PC-9 (cell line): ENCODE measurements at regions not wholly inside any gene's neighbourhood (a gene's known extent, or its start where the extent isn't known, plus 50 kb on each side); places are given as distances from the start of the nearest gene placed in this dataset.

Experiments used
- CTCF ChIP-seq: fragments of 200-600 bp; sonication (generic); conservative IDR thresholded peaks from 2 replicates; pipeline ENCODE4 v1.6.1; 2017; ENCODE audit warnings: mixed run types, antibody characterized with exemption, mild to moderate bottlenecking, moderate library complexity
- EZH2 ChIP-seq: fragments of 200-600 bp; sonication (generic); IDR thresholded peaks from 2 replicates; pipeline ENCODE4 v1.8.0; 2017; ENCODE audit warnings: antibody characterized with exemption, low read depth

DNA sequence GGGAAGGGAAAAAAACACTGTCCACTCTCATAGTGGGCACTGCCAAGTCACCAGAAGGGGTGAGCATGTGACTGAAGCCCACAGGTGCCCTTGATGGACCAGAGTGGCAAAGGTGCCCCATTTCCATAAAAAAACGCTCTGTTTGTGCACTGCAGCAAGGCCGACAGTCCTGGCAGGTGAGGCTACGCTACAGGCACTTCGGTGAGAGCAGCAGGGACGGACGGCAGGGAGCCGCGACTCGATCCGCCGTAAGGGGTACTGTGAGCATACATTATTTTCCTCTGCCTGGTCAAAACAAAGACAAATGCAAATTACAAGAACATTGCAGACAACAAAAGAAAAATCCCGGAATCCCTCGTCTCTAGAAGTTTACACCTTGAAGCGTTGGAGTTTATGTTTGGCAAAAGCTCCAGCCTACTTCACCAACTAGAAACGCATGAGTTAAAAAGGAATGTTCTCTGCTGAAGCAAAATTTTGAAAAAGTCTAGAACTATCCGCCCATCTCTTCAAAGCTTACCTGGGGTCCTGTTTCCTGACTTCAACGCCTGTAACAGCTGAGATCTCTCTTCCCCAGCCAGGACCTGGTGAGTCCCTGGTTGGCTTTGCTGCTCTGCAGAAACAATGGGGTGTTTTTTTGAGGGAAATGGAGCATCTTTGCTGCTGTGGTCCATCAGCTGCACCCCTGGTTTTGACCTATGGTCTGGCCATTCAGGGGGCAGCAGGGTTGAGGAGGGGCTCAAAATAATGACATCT, 52.9 kb upstream of the RFLNA start:
- TF ChIP-seq CTCF (no peak), EZH2 (no peak)
